GM23338 (cell line): ENCODE measurements at regions not wholly inside any gene's neighbourhood (a gene's known extent, or its start where the extent isn't known, plus 50 kb on each side); places are given as distances from the start of the nearest gene placed in this dataset.

Source experiments
- CREB1 ChIP-seq: fragments of 250-450 bp; sonication (Bioruptor Pico); IDR thresholded peaks from 2 replicates; pipeline ENCODE4 v1.5.0; 2020; ENCODE audit warnings: low read depth, mild to moderate bottlenecking, moderate library complexity
- EZH2 ChIP-seq: fragments of 200-600 bp; sonication (generic); IDR thresholded peaks from one replicate; pipeline ENCODE4 v1.8.0; 2017; ENCODE audit warnings: antibody characterized with exemption, mild to moderate bottlenecking, low read depth; ENCODE audit not compliant: unreplicated experiment
- EZH2phosphoT487 ChIP-seq: fragments of 200-600 bp; sonication (generic); IDR thresholded peaks from one replicate; pipeline ENCODE4 v1.8.1; 2018; ENCODE audit warnings: antibody characterized with exemption; ENCODE audit not compliant: unreplicated experiment
- JUNB ChIP-seq: IDR thresholded peaks from one replicate; pipeline ENCODE4 v1.6.1; 2016; ENCODE audit warnings: antibody characterized with exemption; ENCODE audit not compliant: unreplicated experiment
- NANOG ChIP-seq: IDR thresholded peaks from 2 replicates; pipeline ENCODE4 v1.6.1; 2016; ENCODE audit warnings: antibody characterized with exemption, borderline replicate concordance
- POLR2AphosphoS5 ChIP-seq: IDR thresholded peaks from 2 replicates; pipeline ENCODE4 v1.6.1; 2016; ENCODE audit warnings: antibody characterized with exemption, low read depth
- STAT1 ChIP-seq: IDR thresholded peaks from one replicate; pipeline ENCODE4 v1.6.1; 2016; ENCODE audit warnings: antibody characterized with exemption; ENCODE audit not compliant: unreplicated experiment
- ZNF114 ChIP-seq: fragments of 250-450 bp; sonication (Bioruptor Pico); IDR thresholded peaks from 2 replicates; pipeline ENCODE4 v1.5.0; 2020; ENCODE audit warnings: mild to moderate bottlenecking, moderate library complexity
- TF ChIP-seq, protein P1 (sequence below), 2 experiments: fragments of 200-600 bp in 1 of 2; sonication (generic) in 1 of 2; conservative IDR thresholded peaks; 2 replicates each; pipeline versions ENCODE4 v1.5.1 to v1.6.1; 2016 to 2017; ENCODE audit warnings: antibody characterized with exemption in 2 of 2, low read depth in 2 of 2, mild to moderate bottlenecking in 2 of 2, moderate library complexity in 1 of 2
- TF ChIP-seq, protein P2 (sequence below): IDR thresholded peaks from one replicate; pipeline ENCODE4 v1.6.1; 2018; ENCODE audit warnings: antibody characterized with exemption; ENCODE audit not compliant: unreplicated experiment
- TF ChIP-seq, protein P3 (sequence below): IDR thresholded peaks from 2 replicates; pipeline ENCODE4 v1.6.1; 2016; ENCODE audit warnings: antibody characterized with exemption

DNA sequence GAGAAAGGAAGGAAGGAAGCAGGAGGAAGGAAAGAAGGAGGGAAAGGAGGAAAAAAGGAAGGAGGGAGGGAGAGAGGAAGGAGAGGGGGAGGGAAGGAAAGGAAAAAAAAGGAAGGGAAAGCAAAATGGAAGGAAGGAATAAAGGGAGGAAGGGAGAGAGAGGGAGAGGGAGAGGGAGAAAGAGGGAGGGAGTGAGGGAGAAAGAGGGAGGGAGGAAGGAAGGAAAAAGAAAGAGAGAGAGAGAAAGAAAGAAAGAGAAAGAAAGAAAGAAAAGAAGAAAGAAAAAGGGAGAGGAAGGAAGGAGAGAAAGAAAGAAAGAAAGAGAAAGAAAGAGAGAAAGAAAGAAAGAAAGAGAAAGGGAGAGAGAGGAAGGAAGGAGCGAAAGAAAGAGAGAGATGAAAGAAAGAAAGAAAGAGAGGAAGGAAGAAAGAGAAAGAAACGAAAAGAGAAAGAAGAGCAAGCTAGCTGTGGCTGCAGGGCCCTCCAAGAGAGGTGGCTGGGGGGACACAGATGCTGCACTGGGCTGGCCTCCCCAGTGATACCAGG is 472.4 kb upstream of the MGMT start:
- TF ChIP-seq, protein P1, sequence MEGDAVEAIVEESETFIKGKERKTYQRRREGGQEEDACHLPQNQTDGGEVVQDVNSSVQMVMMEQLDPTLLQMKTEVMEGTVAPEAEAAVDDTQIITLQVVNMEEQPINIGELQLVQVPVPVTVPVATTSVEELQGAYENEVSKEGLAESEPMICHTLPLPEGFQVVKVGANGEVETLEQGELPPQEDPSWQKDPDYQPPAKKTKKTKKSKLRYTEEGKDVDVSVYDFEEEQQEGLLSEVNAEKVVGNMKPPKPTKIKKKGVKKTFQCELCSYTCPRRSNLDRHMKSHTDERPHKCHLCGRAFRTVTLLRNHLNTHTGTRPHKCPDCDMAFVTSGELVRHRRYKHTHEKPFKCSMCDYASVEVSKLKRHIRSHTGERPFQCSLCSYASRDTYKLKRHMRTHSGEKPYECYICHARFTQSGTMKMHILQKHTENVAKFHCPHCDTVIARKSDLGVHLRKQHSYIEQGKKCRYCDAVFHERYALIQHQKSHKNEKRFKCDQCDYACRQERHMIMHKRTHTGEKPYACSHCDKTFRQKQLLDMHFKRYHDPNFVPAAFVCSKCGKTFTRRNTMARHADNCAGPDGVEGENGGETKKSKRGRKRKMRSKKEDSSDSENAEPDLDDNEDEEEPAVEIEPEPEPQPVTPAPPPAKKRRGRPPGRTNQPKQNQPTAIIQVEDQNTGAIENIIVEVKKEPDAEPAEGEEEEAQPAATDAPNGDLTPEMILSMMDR (conservative IDR thresholded peaks at IDR 0.05; ENCODE audit: low read depth in 2 of 2) = no peak
- TF ChIP-seq POLR2AphosphoS5 (no peak), STAT1 (no peak), EZH2 (no peak), CREB1 (CRISPR knock-in tag) (no peak), EZH2phosphoT487 (no peak), JUNB (no peak), ZNF114 (CRISPR knock-in tag) (no peak), NANOG (no peak)
- TF ChIP-seq, protein P2, sequence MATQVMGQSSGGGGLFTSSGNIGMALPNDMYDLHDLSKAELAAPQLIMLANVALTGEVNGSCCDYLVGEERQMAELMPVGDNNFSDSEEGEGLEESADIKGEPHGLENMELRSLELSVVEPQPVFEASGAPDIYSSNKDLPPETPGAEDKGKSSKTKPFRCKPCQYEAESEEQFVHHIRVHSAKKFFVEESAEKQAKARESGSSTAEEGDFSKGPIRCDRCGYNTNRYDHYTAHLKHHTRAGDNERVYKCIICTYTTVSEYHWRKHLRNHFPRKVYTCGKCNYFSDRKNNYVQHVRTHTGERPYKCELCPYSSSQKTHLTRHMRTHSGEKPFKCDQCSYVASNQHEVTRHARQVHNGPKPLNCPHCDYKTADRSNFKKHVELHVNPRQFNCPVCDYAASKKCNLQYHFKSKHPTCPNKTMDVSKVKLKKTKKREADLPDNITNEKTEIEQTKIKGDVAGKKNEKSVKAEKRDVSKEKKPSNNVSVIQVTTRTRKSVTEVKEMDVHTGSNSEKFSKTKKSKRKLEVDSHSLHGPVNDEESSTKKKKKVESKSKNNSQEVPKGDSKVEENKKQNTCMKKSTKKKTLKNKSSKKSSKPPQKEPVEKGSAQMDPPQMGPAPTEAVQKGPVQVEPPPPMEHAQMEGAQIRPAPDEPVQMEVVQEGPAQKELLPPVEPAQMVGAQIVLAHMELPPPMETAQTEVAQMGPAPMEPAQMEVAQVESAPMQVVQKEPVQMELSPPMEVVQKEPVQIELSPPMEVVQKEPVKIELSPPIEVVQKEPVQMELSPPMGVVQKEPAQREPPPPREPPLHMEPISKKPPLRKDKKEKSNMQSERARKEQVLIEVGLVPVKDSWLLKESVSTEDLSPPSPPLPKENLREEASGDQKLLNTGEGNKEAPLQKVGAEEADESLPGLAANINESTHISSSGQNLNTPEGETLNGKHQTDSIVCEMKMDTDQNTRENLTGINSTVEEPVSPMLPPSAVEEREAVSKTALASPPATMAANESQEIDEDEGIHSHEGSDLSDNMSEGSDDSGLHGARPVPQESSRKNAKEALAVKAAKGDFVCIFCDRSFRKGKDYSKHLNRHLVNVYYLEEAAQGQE = no peak
- TF ChIP-seq, protein P3, sequence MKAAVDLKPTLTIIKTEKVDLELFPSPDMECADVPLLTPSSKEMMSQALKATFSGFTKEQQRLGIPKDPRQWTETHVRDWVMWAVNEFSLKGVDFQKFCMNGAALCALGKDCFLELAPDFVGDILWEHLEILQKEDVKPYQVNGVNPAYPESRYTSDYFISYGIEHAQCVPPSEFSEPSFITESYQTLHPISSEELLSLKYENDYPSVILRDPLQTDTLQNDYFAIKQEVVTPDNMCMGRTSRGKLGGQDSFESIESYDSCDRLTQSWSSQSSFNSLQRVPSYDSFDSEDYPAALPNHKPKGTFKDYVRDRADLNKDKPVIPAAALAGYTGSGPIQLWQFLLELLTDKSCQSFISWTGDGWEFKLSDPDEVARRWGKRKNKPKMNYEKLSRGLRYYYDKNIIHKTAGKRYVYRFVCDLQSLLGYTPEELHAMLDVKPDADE = no peak
